ENCODE measurements at regions not wholly inside any gene's neighbourhood (a gene's known extent, or its start where the extent isn't known, plus 50 kb on each side); places are given as distances from the start of the nearest gene placed in this dataset.
A peak's percentile ranks its signal among the peaks of the same experiment; 100 is the strongest.

- no peak for DNase-seq (ENCODE audit: low read depth)
- H3K4me3 ChIP-seq (ENCODE audit: low read depth, low read length): no peak overlapping the region
- TF ChIP-seq POLR2A (IDR thresholded peaks at IDR 0.05; ENCODE audit: extremely low read depth, insufficient read length): no peak
- TF ChIP-seq, protein P1, sequence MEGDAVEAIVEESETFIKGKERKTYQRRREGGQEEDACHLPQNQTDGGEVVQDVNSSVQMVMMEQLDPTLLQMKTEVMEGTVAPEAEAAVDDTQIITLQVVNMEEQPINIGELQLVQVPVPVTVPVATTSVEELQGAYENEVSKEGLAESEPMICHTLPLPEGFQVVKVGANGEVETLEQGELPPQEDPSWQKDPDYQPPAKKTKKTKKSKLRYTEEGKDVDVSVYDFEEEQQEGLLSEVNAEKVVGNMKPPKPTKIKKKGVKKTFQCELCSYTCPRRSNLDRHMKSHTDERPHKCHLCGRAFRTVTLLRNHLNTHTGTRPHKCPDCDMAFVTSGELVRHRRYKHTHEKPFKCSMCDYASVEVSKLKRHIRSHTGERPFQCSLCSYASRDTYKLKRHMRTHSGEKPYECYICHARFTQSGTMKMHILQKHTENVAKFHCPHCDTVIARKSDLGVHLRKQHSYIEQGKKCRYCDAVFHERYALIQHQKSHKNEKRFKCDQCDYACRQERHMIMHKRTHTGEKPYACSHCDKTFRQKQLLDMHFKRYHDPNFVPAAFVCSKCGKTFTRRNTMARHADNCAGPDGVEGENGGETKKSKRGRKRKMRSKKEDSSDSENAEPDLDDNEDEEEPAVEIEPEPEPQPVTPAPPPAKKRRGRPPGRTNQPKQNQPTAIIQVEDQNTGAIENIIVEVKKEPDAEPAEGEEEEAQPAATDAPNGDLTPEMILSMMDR (IDR thresholded peaks at IDR 0.05; ENCODE audit: low read depth, low read length): no peak
- no peak for TF ChIP-seq MYC (IDR thresholded peaks at IDR 0.05; ENCODE audit: low read depth, low read length)
- TF ChIP-seq, protein P2, sequence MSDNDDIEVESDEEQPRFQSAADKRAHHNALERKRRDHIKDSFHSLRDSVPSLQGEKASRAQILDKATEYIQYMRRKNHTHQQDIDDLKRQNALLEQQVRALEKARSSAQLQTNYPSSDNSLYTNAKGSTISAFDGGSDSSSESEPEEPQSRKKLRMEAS (IDR thresholded peaks at IDR 0.05; ENCODE audit: low read depth, low read length): no peak
Observed at GRCh38 chr10:34890939-34891338, 75.8 kb upstream of the PARD3 start.

DNA sequence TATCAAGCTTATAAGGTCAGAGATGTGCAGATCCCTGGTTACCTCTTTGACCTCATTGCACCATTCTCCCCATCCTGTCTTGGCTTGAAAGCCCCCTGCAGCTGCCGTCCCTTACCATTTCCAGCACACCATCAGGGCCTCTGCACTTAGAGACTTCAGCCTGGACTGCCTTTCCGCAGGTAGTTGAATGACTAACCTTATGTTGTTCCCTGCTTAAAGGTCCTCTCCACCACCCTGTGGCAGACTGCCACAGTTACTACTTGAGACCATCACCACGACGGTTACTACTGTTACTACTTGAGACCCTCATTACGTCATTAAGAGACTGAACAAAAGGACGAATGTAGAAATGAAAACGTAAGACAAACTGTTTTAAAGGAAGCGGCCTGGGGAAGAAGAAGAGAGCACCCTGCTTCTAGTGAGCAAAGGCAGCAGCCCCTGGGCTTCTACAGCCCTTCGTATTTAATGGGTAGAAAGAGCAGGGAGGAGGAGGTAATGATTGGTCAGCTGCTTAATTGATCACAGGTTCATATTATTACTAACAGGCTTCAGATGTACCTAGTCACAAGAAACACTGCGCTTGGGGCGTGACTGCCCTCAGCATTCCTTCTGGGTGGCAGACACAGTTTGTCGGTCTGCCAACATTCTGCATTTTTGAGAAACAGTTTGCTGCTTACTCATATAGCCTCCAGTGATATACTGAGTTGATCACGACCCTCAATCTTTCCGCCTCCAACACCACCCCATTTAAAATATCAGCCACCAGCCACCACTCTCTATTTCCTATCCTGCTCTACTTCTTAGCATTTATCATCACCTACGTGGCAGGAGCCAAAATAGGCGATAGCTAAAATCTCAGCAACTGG, 74.1 kb upstream of the PARD3 start:
- no peak for TF ChIP-seq POLR2A (IDR thresholded peaks at IDR 0.05; ENCODE audit: extremely low read depth, insufficient read length)
- TF ChIP-seq, protein P1 (IDR thresholded peaks at IDR 0.05; ENCODE audit: low read depth, low read length): no peak
- no peak for TF ChIP-seq MYC (IDR thresholded peaks at IDR 0.05; ENCODE audit: low read depth, low read length)
- TF ChIP-seq, protein P2 (IDR thresholded peaks at IDR 0.05; ENCODE audit: low read depth, low read length): no peak
- no peak for DNase-seq (ENCODE audit: low read depth)
- H3K4me3 ChIP-seq (ENCODE audit: low read depth, low read length): no peak overlapping the region

GRCh38 chr10:34886906-34887642, 72.0 kb upstream of the PARD3 start:
- peak; percentile 77 for DNase-seq (ENCODE audit: low read depth)
- no peak overlapping the region for H3K4me3 ChIP-seq (ENCODE audit: low read depth, low read length)
- TF ChIP-seq, protein P2 (IDR thresholded peaks at IDR 0.05; ENCODE audit: low read depth, low read length): no peak
- TF ChIP-seq POLR2A (IDR thresholded peaks at IDR 0.05; ENCODE audit: extremely low read depth, insufficient read length) (no peak), MYC (IDR thresholded peaks at IDR 0.05; ENCODE audit: low read depth, low read length) (no peak)
- TF ChIP-seq, protein P1 (IDR thresholded peaks at IDR 0.05; ENCODE audit: low read depth, low read length): no peak

DNA sequence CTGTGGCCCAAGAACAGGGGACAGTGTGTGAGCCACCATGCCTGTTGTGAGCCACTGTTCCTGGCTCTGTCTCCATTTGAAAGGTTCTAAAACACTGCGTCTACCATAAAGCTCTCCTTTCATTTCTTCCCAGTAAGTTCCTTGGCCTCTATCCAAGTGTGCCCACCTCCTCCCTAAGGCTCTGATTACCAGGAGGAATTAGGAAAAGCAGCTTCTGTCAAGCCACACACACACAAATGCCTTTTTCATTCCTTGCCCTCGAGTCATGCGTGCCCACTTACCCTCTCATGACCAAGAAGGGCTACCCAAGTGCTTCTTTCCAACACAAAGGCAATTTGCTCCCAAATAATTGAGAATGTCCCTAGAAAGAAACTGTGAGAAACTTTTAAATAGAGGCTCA, 70.8 kb upstream of the PARD3 start:
- TF ChIP-seq, protein P1 (IDR thresholded peaks at IDR 0.05; ENCODE audit: low read depth, low read length): no peak
- TF ChIP-seq POLR2A (IDR thresholded peaks at IDR 0.05; ENCODE audit: extremely low read depth, insufficient read length) (no peak), MYC (IDR thresholded peaks at IDR 0.05; ENCODE audit: low read depth, low read length) (no peak)
- TF ChIP-seq, protein P2 (IDR thresholded peaks at IDR 0.05; ENCODE audit: low read depth, low read length): no peak
- DNase-seq (ENCODE audit: low read depth): no peak
- no peak overlapping the region for H3K4me3 ChIP-seq (ENCODE audit: low read depth, low read length)

DNA sequence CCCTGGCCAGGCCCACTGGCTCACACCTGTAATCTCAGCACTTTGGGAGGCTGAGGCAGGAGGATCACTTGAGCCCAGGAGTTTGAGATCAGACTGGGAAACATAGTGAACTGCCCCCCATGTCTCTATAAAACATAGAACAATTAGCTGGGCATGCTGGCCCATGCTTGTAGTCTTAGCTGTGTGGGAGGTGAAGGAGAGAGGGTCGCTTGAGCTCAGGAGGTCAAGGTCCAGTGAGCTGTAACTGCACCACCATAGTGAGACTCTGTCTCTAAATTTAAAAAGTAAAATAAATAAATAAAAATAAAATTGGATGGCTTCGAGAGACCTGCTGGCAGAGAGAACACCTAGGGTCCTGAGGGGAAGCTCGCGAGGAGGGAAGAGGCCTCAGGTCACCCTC, 69.9 kb upstream of the PARD3 start:
- TF ChIP-seq, protein P2 (IDR thresholded peaks at IDR 0.05; ENCODE audit: low read depth, low read length): no peak
- no peak for TF ChIP-seq POLR2A (IDR thresholded peaks at IDR 0.05; ENCODE audit: extremely low read depth, insufficient read length)
- TF ChIP-seq, protein P1 (IDR thresholded peaks at IDR 0.05; ENCODE audit: low read depth, low read length): no peak
- TF ChIP-seq MYC (IDR thresholded peaks at IDR 0.05; ENCODE audit: low read depth, low read length): no peak
- DNase-seq (ENCODE audit: low read depth): no peak
- no peak overlapping the region for H3K4me3 ChIP-seq (ENCODE audit: low read depth, low read length)
